ENCODE measurements at regions not wholly inside any gene's neighbourhood (a gene's known extent, or its start where the extent isn't known, plus 50 kb on each side); places are given as distances from the start of the nearest gene placed in this dataset.
A peak's percentile ranks its signal among the peaks of the same experiment; 100 is the strongest.

- DNase-seq: no peak
Observed at GRCh38 chr11:129590753-129591475, 215.3 kb downstream of the BARX2 start.

GRCh38 chr11:129591527-129591926 lies 215.9 kb downstream of the BARX2 start:
- no peak for DNase-seq

GRCh38 chr11:129592191-129592590 lies 216.5 kb downstream of the BARX2 start:
- no peak for DNase-seq

- no peak for DNase-seq
Observed at GRCh38 chr11:129593098-129593497, 217.4 kb downstream of the BARX2 start.

- no peak for DNase-seq
Observed at GRCh38 chr11:129595038-129595962, 219.7 kb downstream of the BARX2 start.

- DNase-seq: no peak
Observed at GRCh38 chr11:129596351-129596750, 219.3 kb upstream of the TMEM45B start.

GRCh38 chr11:129598378-129598777 lies 217.3 kb upstream of the TMEM45B start:
- DNase-seq: no peak

- no peak for DNase-seq
Observed at GRCh38 chr11:129605815-129606214, 209.8 kb upstream of the TMEM45B start.

GRCh38 chr11:129608711-129609110 lies 206.9 kb upstream of the TMEM45B start:
- no peak for DNase-seq

GRCh38 chr11:129610125-129610524 lies 205.5 kb upstream of the TMEM45B start:
- DNase-seq: no peak

GRCh38 chr11:129610545-129610944 lies 205.1 kb upstream of the TMEM45B start:
- no peak for DNase-seq

- no peak for DNase-seq
Observed at GRCh38 chr11:129611661-129612446, 203.8 kb upstream of the TMEM45B start.

- DNase-seq: no peak
Observed at GRCh38 chr11:129612447-129612961, 203.1 kb upstream of the TMEM45B start.

- peak; percentile 39 for DNase-seq
Observed at GRCh38 chr11:129613071-129613470, 202.6 kb upstream of the TMEM45B start.

- DNase-seq: no peak
Observed at GRCh38 chr11:129614256-129614944, 201.2 kb upstream of the TMEM45B start.

- no peak for DNase-seq
Observed at GRCh38 chr11:129618046-129618569, 197.5 kb upstream of the TMEM45B start.

- DNase-seq: peak; percentile 39
Observed at GRCh38 chr11:129620237-129621104, 195.2 kb upstream of the TMEM45B start.

- DNase-seq: no peak
Observed at GRCh38 chr11:129625930-129626329, 189.7 kb upstream of the TMEM45B start.

- no peak for DNase-seq
Observed at GRCh38 chr11:129631201-129631600, 184.4 kb upstream of the TMEM45B start.

- no peak for DNase-seq
Observed at GRCh38 chr11:129636926-129637325, 178.7 kb upstream of the TMEM45B start.

GRCh38 chr11:129637473-129637872 lies 178.2 kb upstream of the TMEM45B start:
- DNase-seq: peak; percentile 54
